Activated naive CD4-positive, alpha-beta T cell treated with Interleukin-2 at 50 U/mL for 16 hours (primary cell): ENCODE measurements at regions not wholly inside any gene's neighbourhood (a gene's known extent, or its start where the extent isn't known, plus 50 kb on each side); places are given as distances from the start of the nearest gene placed in this dataset.

Experiments used
- DNase-seq: peaks from one replicate; pipeline ENCODE4 v3.0.0-alpha.2; 2020

- no peak for DNase-seq
Measured at GRCh38 chr5:118016396-118016795, 972.0 kb downstream of the DTWD2 start.

- no peak for DNase-seq
Measured at GRCh38 chr5:118015511-118015910, 972.8 kb downstream of the DTWD2 start.

GRCh38 chr5:118009741-118010297 lies 978.5 kb downstream of the DTWD2 start:
- no peak for DNase-seq

GRCh38 chr5:118008779-118009178 lies 979.6 kb downstream of the DTWD2 start:
- no peak for DNase-seq

GRCh38 chr5:118007262-118007661 lies 981.1 kb downstream of the DTWD2 start:
- DNase-seq: no peak

- DNase-seq: no peak
Measured at GRCh38 chr5:118006219-118006618, 982.1 kb downstream of the DTWD2 start.

- no peak for DNase-seq
Measured at GRCh38 chr5:117999939-118000549, 988.3 kb downstream of the DTWD2 start.

GRCh38 chr5:117982691-117983090 lies 1005.7 kb downstream of the DTWD2 start:
- no peak for DNase-seq

- DNase-seq: no peak
Measured at GRCh38 chr5:117973785-117974184, 1014.6 kb downstream of the DTWD2 start.

- DNase-seq: no peak
Measured at GRCh38 chr5:117955831-117956230, 1032.5 kb downstream of the DTWD2 start.

GRCh38 chr5:117954331-117954730 lies 1034.0 kb downstream of the DTWD2 start:
- no peak for DNase-seq

GRCh38 chr5:117953272-117953671 lies 1035.1 kb downstream of the DTWD2 start:
- DNase-seq: no peak

GRCh38 chr5:117947836-117948235 lies 1040.5 kb downstream of the DTWD2 start:
- no peak for DNase-seq

- no peak for DNase-seq
Measured at GRCh38 chr5:117947121-117947520, 1041.2 kb downstream of the DTWD2 start.

GRCh38 chr5:117945258-117945657 lies 1043.1 kb downstream of the DTWD2 start:
- no peak for DNase-seq

GRCh38 chr5:117943541-117943940 lies 1044.8 kb downstream of the DTWD2 start:
- no peak for DNase-seq

GRCh38 chr5:117942861-117943519 lies 1045.4 kb downstream of the DTWD2 start:
- DNase-seq: no peak

GRCh38 chr5:117893211-117893610 lies 1095.1 kb downstream of the DTWD2 start:
- no peak for DNase-seq

- no peak for DNase-seq
Measured at GRCh38 chr5:117892360-117892759, 1096.0 kb downstream of the DTWD2 start.

GRCh38 chr5:117889596-117889995 lies 1098.8 kb downstream of the DTWD2 start:
- DNase-seq: no peak

- DNase-seq: no peak
Measured at GRCh38 chr5:117888688-117889087, 1099.7 kb downstream of the DTWD2 start.

- no peak for DNase-seq
Measured at GRCh38 chr5:117881426-117882230, 1106.7 kb downstream of the DTWD2 start.

GRCh38 chr5:117880932-117881331 lies 1107.4 kb downstream of the DTWD2 start:
- no peak for DNase-seq

GRCh38 chr5:117877731-117878130 lies 1110.6 kb downstream of the DTWD2 start:
- DNase-seq: no peak
